Omental fat pad (tissue), 3 donors: ENCODE measurements at regions not wholly inside any gene's neighbourhood (a gene's known extent, or its start where the extent isn't known, plus 50 kb on each side); places are given as distances from the start of the nearest gene placed in this dataset.

ENCODE experiments used
- ATAC-seq: fragments of 150-250 bp; one replicate; pipeline ENCODE4 v1.9.1; 2016; ENCODE audit warnings: mild to moderate bottlenecking, moderate library complexity; ENCODE audit not compliant: low FRiP score
- DNase-seq: peaks from one replicate; pipeline ENCODE4 v3.0.0-alpha.2; 2019; ENCODE audit warnings: low spot score
- CTCF ChIP-seq, 3 donors: fragments of 450-650 bp; IDR thresholded peaks; one replicate each; pipeline ENCODE4 v1.5.1; 2016 to 2017; ENCODE audit warnings: antibody characterized with exemption in 3 of 3, mild to moderate bottlenecking in 3 of 3, moderate library complexity in 2 of 3

DNA sequence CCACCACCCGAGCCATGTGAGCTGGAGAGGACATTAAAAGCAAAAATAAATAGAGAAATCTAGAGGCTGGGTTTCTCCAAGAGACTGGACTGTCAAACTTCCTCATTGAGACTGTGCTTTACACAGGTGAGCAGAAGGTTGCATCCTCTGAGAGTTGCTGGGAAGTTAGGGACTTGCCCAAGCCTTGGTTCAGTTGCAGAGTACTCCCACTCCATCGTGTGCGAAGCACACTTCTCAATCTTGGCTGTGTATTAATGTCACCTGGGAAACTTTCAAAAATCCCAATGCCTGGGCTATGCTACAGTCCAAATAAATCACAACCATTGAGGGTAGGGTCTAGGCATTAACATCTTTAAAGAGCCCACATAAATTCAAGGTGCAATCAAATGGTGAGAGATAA, 89.2 kb downstream of the ZNF330 start:
- no peak for TF ChIP-seq CTCF (IDR thresholded peaks at IDR 0.05)
- no peak for ATAC-seq
- DNase-seq, result no peak

GRCh38 chr4:141311246-141312204, 90.8 kb downstream of the ZNF330 start:
- TF ChIP-seq CTCF (IDR thresholded peaks at IDR 0.05), result no peak
- DNase-seq, result no peak
- no peak for ATAC-seq

GRCh38 chr4:141314627-141315026, 93.9 kb downstream of the ZNF330 start:
- DNase-seq, result no peak
- no peak for ATAC-seq

DNA sequence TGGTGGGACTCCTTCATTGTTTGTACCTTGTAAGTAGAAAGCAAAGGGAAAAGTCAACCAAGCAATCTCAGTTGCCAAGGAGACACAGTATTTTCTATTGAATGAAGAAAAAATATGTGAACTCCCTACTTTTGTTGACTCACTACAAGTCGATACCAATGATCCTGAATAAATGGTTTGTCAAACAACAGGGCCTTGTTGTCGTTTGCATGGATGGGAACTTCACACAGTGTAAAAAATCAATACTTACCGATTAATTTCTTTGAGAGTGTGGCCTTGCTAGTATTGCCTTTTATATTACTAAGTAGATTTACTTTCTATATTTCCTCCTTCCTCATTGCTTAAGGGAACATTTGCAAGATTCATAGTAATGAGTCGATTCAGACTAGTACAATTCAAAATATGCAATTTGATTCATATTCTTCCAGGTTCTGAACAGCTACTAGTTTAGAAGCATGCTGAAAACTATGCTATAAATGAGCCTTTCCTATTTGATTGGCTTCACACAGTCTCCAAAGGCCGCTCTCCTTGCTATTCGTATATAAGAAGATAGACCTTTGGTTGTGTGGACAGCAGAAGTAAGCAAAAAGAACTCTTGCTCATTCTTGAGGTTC, 108.0 kb downstream of the ZNF330 start:
- ATAC-seq (no peak), DNase-seq (no peak)
- TF ChIP-seq CTCF (IDR thresholded peaks at IDR 0.05), result no peak

More at GRCh38 chr4:141314627-141315026, 93.9 kb downstream of the ZNF330 start:
- no peak for TF ChIP-seq CTCF (IDR thresholded peaks at IDR 0.05)

GRCh38 chr4:141329174-141329569, 108.5 kb downstream of the ZNF330 start:
- TF ChIP-seq CTCF (IDR thresholded peaks at IDR 0.05), result no peak
- peak; percentile 46 for ATAC-seq
- DNase-seq, result no peak

- ATAC-seq, result no peak
- DNase-seq, result no peak
- TF ChIP-seq CTCF (IDR thresholded peaks at IDR 0.05), result no peak
Measured at GRCh38 chr4:141330616-141331015, 109.9 kb downstream of the ZNF330 start.
